Stimulated activated CD4-positive, alpha-beta T cell treated with anti-CD3 and anti-CD28 coated beads, Interleukin-2, amount 100 ng/mL, for 4 hours (primary cell): ENCODE measurements at regions not wholly inside any gene's neighbourhood (a gene's known extent, or its start where the extent isn't known, plus 50 kb on each side); places are given as distances from the start of the nearest gene placed in this dataset.

ENCODE experiments used
- DNase-seq: peaks from one replicate; pipeline ENCODE4 v3.0.0-alpha.2; 2020; ENCODE audit warnings: low read depth

GRCh38 chr10:64219271-64220025 lies 698.2 kb downstream of the REEP3 start:
- no peak for DNase-seq

- no peak for DNase-seq
Measured at GRCh38 chr10:64234489-64234888, 713.3 kb downstream of the REEP3 start.

GRCh38 chr10:64257704-64258103 lies 736.5 kb downstream of the REEP3 start:
- DNase-seq: no peak

- no peak for DNase-seq
Measured at GRCh38 chr10:64261092-64261491, 739.9 kb downstream of the REEP3 start.

GRCh38 chr10:64261676-64262075 lies 740.5 kb downstream of the REEP3 start:
- DNase-seq: no peak

- no peak for DNase-seq
Measured at GRCh38 chr10:64265961-64266360, 744.8 kb downstream of the REEP3 start.

- DNase-seq: no peak
Measured at GRCh38 chr10:64271508-64271907, 750.3 kb downstream of the REEP3 start.

- DNase-seq: no peak
Measured at GRCh38 chr10:64271983-64272382, 750.8 kb downstream of the REEP3 start.

GRCh38 chr10:64275001-64275400 lies 753.8 kb downstream of the REEP3 start:
- DNase-seq: no peak

- no peak for DNase-seq
Measured at GRCh38 chr10:64275774-64276173, 754.6 kb downstream of the REEP3 start.

GRCh38 chr10:64277536-64277935 lies 756.3 kb downstream of the REEP3 start:
- no peak for DNase-seq

- DNase-seq: no peak
Measured at GRCh38 chr10:64283621-64284020, 762.4 kb downstream of the REEP3 start.

GRCh38 chr10:64286533-64286932 lies 765.3 kb downstream of the REEP3 start:
- DNase-seq: no peak

- no peak for DNase-seq
Measured at GRCh38 chr10:64288404-64288803, 767.2 kb downstream of the REEP3 start.

- DNase-seq: no peak
Measured at GRCh38 chr10:64303566-64303965, 782.4 kb downstream of the REEP3 start.

GRCh38 chr10:64306729-64307327 lies 785.6 kb downstream of the REEP3 start:
- no peak for DNase-seq

- no peak for DNase-seq
Measured at GRCh38 chr10:64312876-64313275, 791.7 kb downstream of the REEP3 start.

- no peak for DNase-seq
Measured at GRCh38 chr10:64313967-64314366, 792.8 kb downstream of the REEP3 start.

- DNase-seq: no peak
Measured at GRCh38 chr10:64316416-64316815, 795.2 kb downstream of the REEP3 start.

- DNase-seq: no peak
Measured at GRCh38 chr10:64316833-64317232, 795.6 kb downstream of the REEP3 start.

- DNase-seq: no peak
Measured at GRCh38 chr10:64320448-64320847, 799.2 kb downstream of the REEP3 start.

- no peak for DNase-seq
Measured at GRCh38 chr10:64329510-64329909, 808.3 kb downstream of the REEP3 start.

- DNase-seq: no peak
Measured at GRCh38 chr10:64332551-64332950, 811.4 kb downstream of the REEP3 start.

- DNase-seq: no peak
Measured at GRCh38 chr10:64334084-64334483, 812.9 kb downstream of the REEP3 start.
